ENCODE measurements at regions not wholly inside any gene's neighbourhood (a gene's known extent, or its start where the extent isn't known, plus 50 kb on each side); places are given as distances from the start of the nearest gene placed in this dataset.

GRCh38 chr6:165941786-165942185, 225.9 kb downstream of the TBXT start:
- TF ChIP-seq CTCF (IDR thresholded peaks at IDR 0.05 in 4 of 5, conservative IDR thresholded peaks at IDR 0.05 in 1 of 5) = no peak
- TF ChIP-seq POLR2A (IDR thresholded peaks at IDR 0.05) = no peak

Measured in gastrocnemius medialis (tissue), 4 donors.